CD4-positive, CD25-positive, alpha-beta regulatory T cell (primary cell): ENCODE measurements at regions not wholly inside any gene's neighbourhood (a gene's known extent, or its start where the extent isn't known, plus 50 kb on each side); places are given as distances from the start of the nearest gene placed in this dataset.

Experiments used
- ATAC-seq, 2 donors: fragments of 150-1000 bp; cut with Tn5 transposase; one replicate each; pipeline ENCODE4 v1.10.0; 2021; ENCODE audit warnings: low read depth in 2 of 2, moderate number of reproducible peaks in 2 of 2, moderate library complexity in 1 of 2
- DNase-seq, 3 donors: peaks; one replicate each; pipeline versions ENCODE4 v3.0.0 to v3.0.0-alpha.2; 2012 to 2022; ENCODE audit warnings: mixed read lengths in 1 of 3
- H3K27ac ChIP-seq: one replicate; pipeline ENCODE4 v1.7.0; 2013; ENCODE audit warnings: mild to moderate bottlenecking, low read length; ENCODE audit not compliant: insufficient read depth, poor library complexity, severe bottlenecking
- H3K27me3 ChIP-seq: one replicate; pipeline ENCODE4 v1.7.0; 2013; ENCODE audit warnings: low read length; ENCODE audit not compliant: control insufficient read depth, insufficient read depth
- H3K36me3 ChIP-seq: one replicate; pipeline ENCODE4 v1.7.0; 2013; ENCODE audit warnings: mild to moderate bottlenecking, low read length, moderate library complexity; ENCODE audit not compliant: control insufficient read depth, insufficient read depth
- H3K4me1 ChIP-seq: 2 replicates; pipeline ENCODE4 v1.7.0; 2013; ENCODE audit warnings: mild to moderate bottlenecking, low read length; ENCODE audit not compliant: insufficient read depth, control insufficient read depth, poor library complexity, severe bottlenecking
- H3K4me3 ChIP-seq: one replicate; pipeline ENCODE4 v1.7.0; 2013; ENCODE audit warnings: low read depth, mild to moderate bottlenecking, low read length, moderate library complexity
- H3K9me3 ChIP-seq, 2 experiments: 1 replicate in 1 of 2; 2 replicates in 1 of 2; pipeline ENCODE4 v1.7.0; 2013; ENCODE audit warnings: low read length in 2 of 2, mild to moderate bottlenecking in 1 of 2, moderate library complexity in 1 of 2; ENCODE audit not compliant: control insufficient read depth in 2 of 2
- H3K27ac Mint-ChIP-seq, 3 donors: one replicate each; pipeline ENCODE4 v1.8.0; 2020 to 2022; ENCODE audit warnings: mild to moderate bottlenecking in 3 of 3, mixed read lengths in 3 of 3, moderate library complexity in 2 of 3
- H3K27me3 Mint-ChIP-seq: one replicate; pipeline ENCODE4 v1.8.0; 2022; ENCODE audit warnings: mild to moderate bottlenecking, mixed read lengths
- H3K36me3 Mint-ChIP-seq: one replicate; pipeline ENCODE4 v1.8.0; 2020; ENCODE audit warnings: mixed read lengths
- H3K4me1 Mint-ChIP-seq, 4 donors: one replicate each; pipeline ENCODE4 v1.8.0; 2020 to 2022; ENCODE audit warnings: mixed read lengths in 4 of 4, mild to moderate bottlenecking in 1 of 4
- H3K4me3 Mint-ChIP-seq, 4 donors: one replicate each; pipeline ENCODE4 v1.8.0; 2020 to 2022; ENCODE audit warnings: mild to moderate bottlenecking in 4 of 4, mixed read lengths in 4 of 4, moderate library complexity in 3 of 4
- H3K9me3 Mint-ChIP-seq, 7 donors: one replicate each; pipeline ENCODE4 v1.8.0; 2020 to 2022; ENCODE audit warnings: mixed read lengths in 7 of 7, mild to moderate bottlenecking in 3 of 7, moderate library complexity in 2 of 7

DNA sequence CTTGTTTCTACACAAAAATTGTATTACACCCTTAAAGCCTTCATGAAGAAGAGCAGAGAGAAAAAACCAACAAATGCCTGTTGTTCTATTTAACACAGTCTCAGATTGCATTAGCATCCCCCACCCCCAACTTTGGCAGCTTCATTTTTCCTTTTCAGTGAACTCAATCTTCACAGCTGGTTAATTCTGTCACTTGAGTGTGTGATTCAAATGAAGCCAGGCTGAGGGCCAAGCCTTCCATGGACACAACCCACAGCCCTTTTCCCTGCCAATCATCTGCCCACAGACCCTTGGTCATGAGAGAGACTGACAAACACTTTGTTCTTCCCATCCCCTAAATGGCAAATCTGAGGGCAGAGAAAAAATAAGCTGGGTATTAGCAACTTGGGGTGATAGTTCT lies 217.5 kb upstream of the NMUR2 start:
- DNase-seq (no peak), ATAC-seq (no peak)
- H3K27me3 Mint-ChIP-seq: peaks cover 4% of the 10 kb centered on the region
- H3K36me3 Mint-ChIP-seq: no peaks in the 10 kb centered on the region
- H3K27ac Mint-ChIP-seq: no peak overlapping the region
- H3K9me3 Mint-ChIP-seq: no peaks in the 10 kb centered on the region
- H3K4me1 ChIP-seq: no peaks in the 10 kb centered on the region
- H3K4me3 Mint-ChIP-seq: no peak overlapping the region
- no peaks in the 10 kb centered on the region for H3K36me3 ChIP-seq
- H3K4me1 Mint-ChIP-seq: no peaks in the 10 kb centered on the region
- H3K27ac ChIP-seq: no peak overlapping the region
- no peaks in the 10 kb centered on the region for H3K27me3 ChIP-seq
- H3K4me3 ChIP-seq: no peak overlapping the region
- H3K9me3 ChIP-seq: no peaks in the 10 kb centered on the region

GRCh38 chr5:152623951-152624350 lies 218.9 kb upstream of the NMUR2 start:
- H3K27ac ChIP-seq: no peak overlapping the region
- Mint-ChIP-seq H3K4me1 (no peaks in the 10 kb centered on the region), H3K27me3 (peaks cover 4% of the 10 kb centered on the region), H3K9me3 (no peaks in the 10 kb centered on the region), H3K4me3 (no peak overlapping the region), H3K27ac (no peak overlapping the region), H3K36me3 (no peaks in the 10 kb centered on the region)
- ATAC-seq (no peak), DNase-seq (no peak)
- no peaks in the 10 kb centered on the region for H3K27me3 ChIP-seq
- no peaks in the 10 kb centered on the region for H3K36me3 ChIP-seq
- no peaks in the 10 kb centered on the region for H3K9me3 ChIP-seq
- no peak overlapping the region for H3K4me3 ChIP-seq
- no peaks in the 10 kb centered on the region for H3K4me1 ChIP-seq

DNA sequence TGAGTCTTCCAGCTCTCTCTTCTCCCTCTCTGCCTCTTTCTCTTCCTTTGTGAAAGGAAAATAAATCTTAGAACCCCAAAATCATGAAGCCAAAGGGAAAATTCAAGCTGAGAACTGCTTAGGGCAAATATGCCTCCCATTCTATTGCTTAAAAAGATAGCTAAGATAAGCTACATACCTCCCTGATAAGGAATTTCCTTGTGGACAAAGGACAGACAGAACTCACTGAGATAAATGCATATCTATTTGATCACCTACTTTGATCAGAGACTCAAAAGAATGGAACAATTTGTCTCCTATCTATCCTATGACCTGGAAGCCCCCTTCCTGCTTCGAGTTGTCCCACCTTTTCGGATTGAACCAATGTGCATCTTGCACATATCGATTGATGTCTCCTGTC lies 220.6 kb upstream of the NMUR2 start:
- peaks cover 4% of the 10 kb centered on the region for H3K27me3 Mint-ChIP-seq
- peaks cover 0 to 2% (median 0%) of the 10 kb centered on the region in 7 donors for H3K9me3 Mint-ChIP-seq
- H3K9me3 ChIP-seq: no peaks in the 10 kb centered on the region
- no peak overlapping the region for H3K27ac ChIP-seq
- H3K36me3 Mint-ChIP-seq: no peaks in the 10 kb centered on the region
- H3K27ac Mint-ChIP-seq: no peak overlapping the region
- no peaks in the 10 kb centered on the region for H3K4me1 Mint-ChIP-seq
- no peak for DNase-seq
- ATAC-seq: no peak
- H3K4me1 ChIP-seq: no peaks in the 10 kb centered on the region
- H3K27me3 ChIP-seq: no peaks in the 10 kb centered on the region
- H3K36me3 ChIP-seq: no peaks in the 10 kb centered on the region
- H3K4me3 Mint-ChIP-seq: no peak overlapping the region
- H3K4me3 ChIP-seq: no peak overlapping the region

DNA sequence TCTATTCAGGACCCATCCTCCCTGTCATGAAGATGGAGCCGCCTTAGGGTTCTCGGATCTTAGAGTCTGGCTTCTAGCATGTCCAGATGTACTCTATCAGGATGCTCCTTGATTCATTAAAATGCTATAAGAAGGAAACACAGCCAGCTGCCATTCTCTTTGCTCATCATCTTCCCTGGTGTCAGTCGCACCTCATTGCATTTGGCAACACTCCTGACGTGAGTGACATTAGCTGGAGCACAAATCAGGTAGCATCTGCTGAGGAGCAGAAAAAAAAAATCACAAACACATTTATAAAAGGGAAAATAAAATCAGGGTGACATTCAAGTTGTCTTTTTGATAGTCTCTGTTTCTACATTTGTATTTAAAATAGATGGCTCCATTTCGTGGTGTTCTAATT lies 226.1 kb upstream of the NMUR2 start:
- no peaks in the 10 kb centered on the region for H3K27me3 Mint-ChIP-seq

DNA sequence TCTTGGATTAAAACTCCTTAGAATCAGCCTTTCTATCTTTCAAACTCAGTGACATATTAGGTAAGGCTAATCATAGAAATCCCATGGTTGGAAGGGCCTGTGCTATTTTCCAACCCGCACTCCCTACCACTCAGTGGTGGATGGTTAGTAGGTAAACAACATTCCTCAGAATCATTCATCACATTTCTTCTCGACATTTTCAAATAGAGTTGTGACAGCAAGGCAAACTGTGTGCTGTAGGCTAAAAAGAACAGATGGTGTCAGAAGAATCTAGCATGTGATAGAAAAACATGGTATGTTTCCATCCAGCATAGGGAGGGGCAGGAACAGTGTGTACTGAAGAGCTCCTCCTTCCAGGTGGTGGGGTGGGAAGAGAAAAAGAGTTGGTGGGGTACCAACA lies 227.3 kb upstream of the NMUR2 start:
- ATAC-seq (no peak), DNase-seq (no peak)
- peaks cover 0 to 5% (median 0%) of the 10 kb centered on the region in 7 donors for H3K9me3 Mint-ChIP-seq
- no peak overlapping the region for H3K4me3 ChIP-seq
- H3K27ac Mint-ChIP-seq: no peak overlapping the region
- no peaks in the 10 kb centered on the region for H3K36me3 ChIP-seq
- no peak overlapping the region for H3K27ac ChIP-seq
- no peaks in the 10 kb centered on the region for H3K36me3 Mint-ChIP-seq
- no peaks in the 10 kb centered on the region for H3K4me1 Mint-ChIP-seq
- H3K4me3 Mint-ChIP-seq: no peak overlapping the region
- peaks cover 0 to 1% of the 10 kb centered on the region in 2 experiments for H3K9me3 ChIP-seq
- H3K4me1 ChIP-seq: no peaks in the 10 kb centered on the region
- H3K27me3 Mint-ChIP-seq: no peaks in the 10 kb centered on the region
- H3K27me3 ChIP-seq: no peaks in the 10 kb centered on the region

More for the DNA sequence above, 226.1 kb upstream of the NMUR2 start:
- H3K27ac ChIP-seq: no peak overlapping the region
- H3K4me1 ChIP-seq: no peaks in the 10 kb centered on the region
- H3K27me3 ChIP-seq: no peaks in the 10 kb centered on the region
- H3K36me3 ChIP-seq: no peaks in the 10 kb centered on the region
- no peak for DNase-seq
- Mint-ChIP-seq H3K27ac (no peak overlapping the region), H3K4me1 (no peaks in the 10 kb centered on the region), H3K4me3 (no peak overlapping the region), H3K36me3 (no peaks in the 10 kb centered on the region), H3K9me3 (peaks cover 0 to 5% (median 0%) of the 10 kb centered on the region in 7 donors)
- H3K4me3 ChIP-seq: no peak overlapping the region
- no peaks in the 10 kb centered on the region for H3K9me3 ChIP-seq
- no peak for ATAC-seq

DNA sequence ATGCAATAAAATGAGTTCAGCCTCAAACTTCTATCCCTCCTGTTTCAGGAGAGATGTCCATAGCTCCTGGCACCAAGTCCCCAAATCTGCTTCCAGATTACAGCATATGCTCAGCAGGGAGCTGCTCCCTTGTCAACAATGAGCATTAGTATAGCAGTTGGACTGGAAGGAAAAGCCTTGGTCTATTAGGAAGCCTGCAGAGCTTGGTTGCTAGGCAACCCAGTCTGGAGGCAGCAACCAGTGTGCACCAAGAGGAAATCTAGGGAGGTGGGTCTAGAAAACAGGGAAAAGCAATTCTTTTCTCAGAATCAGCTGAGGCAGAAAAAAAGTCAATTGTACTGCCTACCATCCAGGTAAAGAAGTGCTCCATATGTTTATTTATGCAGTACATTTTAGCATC lies 229.5 kb upstream of the NMUR2 start:
- Mint-ChIP-seq H3K4me1 (no peaks in the 10 kb centered on the region), H3K27me3 (no peaks in the 10 kb centered on the region), H3K4me3 (no peak overlapping the region), H3K27ac (no peak overlapping the region), H3K36me3 (no peaks in the 10 kb centered on the region), H3K9me3 (peaks cover 0 to 8% (median 0%) of the 10 kb centered on the region in 7 donors)
- no peak overlapping the region for H3K27ac ChIP-seq
- no peaks in the 10 kb centered on the region for H3K4me1 ChIP-seq
- DNase-seq (no peak), ATAC-seq (no peak)
- H3K27me3 ChIP-seq: no peaks in the 10 kb centered on the region
- no peaks in the 10 kb centered on the region for H3K36me3 ChIP-seq
- no peak overlapping the region for H3K4me3 ChIP-seq
- peaks cover 0 to 1% of the 10 kb centered on the region in 2 experiments for H3K9me3 ChIP-seq

DNA sequence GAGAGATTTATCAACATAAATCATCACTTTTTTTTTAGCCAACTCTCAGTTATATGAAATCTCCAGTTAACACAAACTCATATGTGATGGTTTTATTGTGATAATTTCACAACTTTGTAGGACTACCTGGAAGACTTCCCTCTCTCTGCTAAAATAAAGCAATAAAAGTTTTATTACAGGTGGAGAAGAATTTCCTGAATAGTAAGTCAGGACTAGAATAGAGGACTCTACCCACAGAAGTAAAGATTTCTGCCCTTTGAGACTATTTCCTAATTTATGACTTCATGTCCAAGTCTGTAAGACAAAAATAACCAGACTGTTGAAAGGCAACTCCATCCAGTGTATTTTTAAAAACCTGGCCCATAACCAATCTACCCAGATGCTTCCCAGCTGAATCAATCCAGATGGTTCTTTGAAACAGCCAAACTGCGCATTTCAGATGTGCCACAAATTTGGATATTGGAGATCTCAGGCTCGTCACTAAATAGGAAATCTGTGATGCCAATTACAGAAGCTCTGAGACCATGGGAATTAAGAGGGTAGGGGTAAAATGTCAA lies 234.0 kb upstream of the NMUR2 start:
- H3K4me1 Mint-ChIP-seq: no peaks in the 10 kb centered on the region
- no peak overlapping the region for H3K4me3 Mint-ChIP-seq
- H3K4me1 ChIP-seq: no peaks in the 10 kb centered on the region
- DNase-seq (no peak), ATAC-seq (no peak)
- no peaks in the 10 kb centered on the region for H3K27me3 ChIP-seq
- H3K27ac Mint-ChIP-seq: no peak overlapping the region
- H3K27me3 Mint-ChIP-seq: no peaks in the 10 kb centered on the region
- H3K9me3 ChIP-seq: peaks cover 0 to 1% of the 10 kb centered on the region in 2 experiments
- peaks cover 0 to 6% (median 0%) of the 10 kb centered on the region in 7 donors for H3K9me3 Mint-ChIP-seq
- H3K36me3 Mint-ChIP-seq: no peaks in the 10 kb centered on the region
- no peak overlapping the region for H3K27ac ChIP-seq
- no peaks in the 10 kb centered on the region for H3K36me3 ChIP-seq
- no peak overlapping the region for H3K4me3 ChIP-seq

DNA sequence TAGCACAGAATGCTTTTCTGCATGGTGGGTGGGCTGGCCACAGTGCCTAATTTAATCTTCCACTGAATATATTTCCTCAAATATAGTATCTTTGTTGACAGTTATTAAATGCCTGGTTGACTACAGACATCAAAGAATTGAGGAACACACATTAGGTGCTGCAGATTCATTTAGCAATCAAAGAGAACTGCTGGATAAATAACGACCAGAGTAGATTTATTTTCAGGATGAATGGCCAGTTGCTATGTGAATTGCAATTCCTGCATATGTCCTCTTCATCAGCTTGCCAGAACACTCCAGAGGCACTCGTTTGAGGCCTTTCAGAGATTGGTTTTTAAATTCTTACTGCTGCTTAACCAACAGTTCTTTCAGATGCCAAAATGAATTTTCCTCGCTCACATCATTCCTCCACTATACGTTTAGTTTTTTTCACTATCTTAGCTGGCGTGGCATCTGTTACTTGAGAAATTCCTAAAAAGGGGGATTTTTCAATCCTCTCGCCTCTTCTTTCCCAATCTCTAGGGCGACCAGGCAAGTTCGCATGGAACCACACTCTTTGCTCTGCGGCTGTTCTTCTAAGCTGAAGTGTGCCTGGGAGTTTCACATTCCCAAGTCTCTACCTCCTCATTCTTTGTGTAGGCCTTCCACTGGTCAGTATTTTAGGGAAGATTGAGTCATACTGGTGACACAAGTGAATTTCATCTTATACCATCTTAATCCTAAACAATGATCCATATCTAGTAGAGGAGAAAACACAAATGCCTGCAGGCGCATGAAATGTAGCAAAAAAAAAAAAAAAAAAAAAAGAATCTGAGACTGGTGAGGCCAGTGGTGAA lies 237.1 kb upstream of the NMUR2 start:
- H3K4me1 Mint-ChIP-seq: no peaks in the 10 kb centered on the region
- peaks cover 0 to 5% (median 3%) of the 10 kb centered on the region in 7 donors for H3K9me3 Mint-ChIP-seq
- H3K4me3 Mint-ChIP-seq: no peak overlapping the region

More for the DNA sequence above, 237.1 kb upstream of the NMUR2 start:
- H3K4me3 ChIP-seq: no peak overlapping the region
- no peaks in the 10 kb centered on the region for H3K27me3 Mint-ChIP-seq
- DNase-seq (no peak), ATAC-seq (no peak)
- H3K27ac ChIP-seq: no peak overlapping the region
- H3K36me3 Mint-ChIP-seq: no peaks in the 10 kb centered on the region
- H3K36me3 ChIP-seq: no peaks in the 10 kb centered on the region
- no peak overlapping the region for H3K27ac Mint-ChIP-seq
- no peaks in the 10 kb centered on the region for H3K4me1 ChIP-seq
- H3K27me3 ChIP-seq: no peaks in the 10 kb centered on the region
- H3K9me3 ChIP-seq: no peaks in the 10 kb centered on the region
